GM12892 (cell line): ENCODE measurements at regions not wholly inside any gene's neighbourhood (a gene's known extent, or its start where the extent isn't known, plus 50 kb on each side); places are given as distances from the start of the nearest gene placed in this dataset.
"Not testable (repeated sequence)": the region's sequence is repeated elsewhere in the genome, so short reads cannot be mapped to it uniquely, and the experiment has no call there.

Experiments
- POLR2A ChIP-seq: IDR thresholded peaks from 2 replicates; pipeline ENCODE4 v1.6.1; 2011; ENCODE audit warnings: low read depth, low read length, control low read depth
- POLR2AphosphoS5 ChIP-seq: IDR thresholded peaks from 2 replicates; pipeline ENCODE4 v1.6.1; 2011; ENCODE audit warnings: low read depth, low read length, control low read depth

- TF ChIP-seq POLR2A, POLR2AphosphoS5: not testable (repeated sequence)
Measured at GRCh38 chr10:45555332-45555731, 117.2 kb downstream of the ZFAND4 start.
